Posterior cingulate gyrus (tissue), 11 donors: ENCODE measurements at regions not wholly inside any gene's neighbourhood (a gene's known extent, or its start where the extent isn't known, plus 50 kb on each side); places are given as distances from the start of the nearest gene placed in this dataset.
"Not testable (repeated sequence)": the region's sequence is repeated elsewhere in the genome, so short reads cannot be mapped to it uniquely, and the experiment has no call there.

Experiments
- DNase-seq, 10 donors: peaks; one replicate each; pipeline versions ENCODE4 v3.0.0 to v3.0.0-alpha.2; 2020 to 2021; ENCODE audit warnings: mixed read lengths in 3 of 10
- intact Hi-C: fragments of 100-400 bp; cut with DNase I; formaldehyde crosslinking; loops from one replicate; pipeline ENCODE4 v1.15.1; 2023

DNA sequence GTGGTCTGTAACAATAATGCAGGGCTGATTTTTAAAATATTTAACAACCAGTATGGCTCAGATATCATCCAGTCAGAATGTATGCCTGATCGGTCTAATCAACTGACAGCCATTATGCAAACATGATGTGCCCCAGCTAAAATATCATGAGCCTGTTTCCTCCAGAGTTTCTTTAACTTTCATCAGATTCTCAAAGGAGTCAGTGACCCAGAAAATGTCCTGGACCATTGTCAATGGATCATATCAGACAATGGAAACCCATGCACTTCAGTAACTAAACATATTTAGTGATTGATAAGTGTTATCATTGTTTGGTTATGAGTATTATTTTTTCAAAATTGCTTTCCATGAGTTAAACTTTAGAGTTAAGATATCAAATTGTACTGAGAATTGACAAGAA, 173.5 kb downstream of the LMBRD1 start:
- intact Hi-C loops, result no loop called here
- no peak for DNase-seq

DNA sequence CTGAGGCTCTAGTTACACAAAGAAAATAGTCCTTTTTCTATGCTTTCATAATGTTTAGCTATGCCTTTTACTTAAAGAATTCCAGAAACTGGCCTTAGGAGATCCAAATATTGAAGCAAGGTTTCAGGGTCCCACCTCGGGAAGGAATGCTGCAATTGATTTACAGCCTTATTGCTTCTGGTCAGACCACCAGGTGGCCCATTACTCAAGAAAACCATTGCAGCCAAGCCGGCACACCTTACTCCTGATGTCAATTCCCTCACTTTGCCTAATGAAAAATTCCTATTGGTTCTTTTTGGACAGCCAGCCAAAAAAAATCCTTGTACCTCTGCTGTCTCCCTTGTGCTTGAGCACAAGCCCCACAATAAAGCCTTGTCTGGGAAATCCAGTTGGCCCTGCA, 173.9 kb downstream of the LMBRD1 start:
- intact Hi-C loops, result no loop called here
- no peak for DNase-seq

DNA sequence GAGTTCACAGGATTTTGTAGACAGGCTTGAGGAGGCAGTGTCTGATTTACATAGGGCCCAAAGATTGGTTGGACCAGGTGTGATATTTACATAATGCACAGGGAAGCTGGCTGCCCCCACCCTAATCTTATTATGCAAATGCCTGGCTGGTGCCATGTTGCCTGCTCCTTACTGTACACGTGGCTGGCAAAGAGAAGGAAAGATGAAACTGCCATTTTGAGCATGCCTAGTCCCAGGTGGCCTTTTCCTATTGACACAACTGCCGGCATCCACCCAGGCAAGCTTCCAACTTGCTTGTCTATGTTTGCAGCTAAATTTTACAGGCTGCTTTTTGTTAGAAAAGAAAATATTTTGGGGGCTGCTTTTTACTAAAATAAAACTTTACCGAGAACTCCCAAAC, 174.6 kb downstream of the LMBRD1 start:
- intact Hi-C loops, result no loop called here
- DNase-seq, result no peak

DNA sequence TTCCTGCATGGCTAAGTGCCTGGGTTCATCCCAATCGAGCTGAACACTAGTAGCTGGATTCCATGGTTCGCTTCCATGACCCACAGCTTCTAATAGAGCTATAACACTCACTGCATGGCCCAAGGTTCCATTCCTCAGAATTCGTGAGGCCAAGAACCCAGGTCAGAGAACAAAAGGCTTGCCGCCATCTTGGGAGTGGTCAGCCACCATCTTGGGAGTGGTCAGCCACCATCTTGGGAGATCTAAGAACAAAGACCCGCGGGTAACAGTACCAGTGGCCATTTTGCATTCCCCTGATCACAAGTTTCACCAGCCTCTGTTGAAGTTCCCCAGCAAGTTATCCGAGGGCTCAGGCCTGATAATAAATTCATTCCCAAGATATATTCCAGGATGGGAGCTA, 179.6 kb downstream of the LMBRD1 start:
- intact Hi-C loops, result no loop called here
- DNase-seq, result no peak

DNA sequence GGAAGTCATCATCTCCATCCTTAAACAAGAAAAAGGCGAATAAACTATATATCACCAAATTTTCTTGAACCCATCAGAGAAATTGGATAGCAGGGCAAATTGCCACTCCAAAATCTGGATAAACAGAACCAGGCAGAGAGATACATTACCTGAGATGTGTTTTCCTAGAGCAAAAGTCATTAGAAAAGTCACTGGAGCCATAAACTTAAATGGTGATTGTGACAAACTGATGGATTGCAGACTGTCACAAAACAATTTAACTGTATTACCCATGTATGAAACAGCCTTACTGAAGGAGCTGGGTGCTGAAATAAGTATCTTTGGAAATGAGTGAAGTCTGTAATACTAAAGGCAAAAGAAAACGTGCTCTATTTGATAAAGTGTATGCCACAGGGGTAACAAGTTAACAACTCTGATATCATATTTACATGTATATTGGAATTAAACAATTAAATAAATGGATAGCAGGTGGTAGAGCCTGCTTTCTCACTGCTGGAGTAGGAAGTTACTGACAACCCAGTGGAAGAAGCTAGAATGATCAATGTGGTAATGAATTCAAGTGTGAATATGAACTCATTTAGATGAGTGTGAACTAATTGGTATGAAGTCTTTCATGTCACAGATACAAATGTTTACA, 186.9 kb downstream of the LMBRD1 start:
- intact Hi-C loops, result no loop called here
- no peak for DNase-seq

DNA sequence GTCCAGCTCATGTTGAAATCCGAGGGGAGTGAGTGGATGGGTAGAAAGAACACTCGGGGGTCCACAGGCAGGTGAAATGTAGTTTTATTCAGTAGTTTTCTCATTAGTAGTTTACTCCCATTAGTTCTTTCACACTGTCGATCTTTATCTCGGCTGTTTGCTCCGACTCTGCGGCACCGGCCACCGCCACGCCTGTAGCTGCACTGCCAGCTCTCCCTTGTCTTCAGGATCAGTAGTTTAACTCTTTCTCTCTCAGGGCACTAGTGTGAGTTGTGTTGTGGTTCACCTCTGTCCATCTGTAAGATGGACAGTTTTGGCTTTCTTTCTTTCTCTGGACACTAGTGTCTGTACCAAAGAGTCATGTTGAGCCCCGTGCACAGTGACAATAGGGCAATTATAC, 195.7 kb downstream of the LMBRD1 start:
- intact Hi-C loops, result no loop called here
- no peak for DNase-seq

DNA sequence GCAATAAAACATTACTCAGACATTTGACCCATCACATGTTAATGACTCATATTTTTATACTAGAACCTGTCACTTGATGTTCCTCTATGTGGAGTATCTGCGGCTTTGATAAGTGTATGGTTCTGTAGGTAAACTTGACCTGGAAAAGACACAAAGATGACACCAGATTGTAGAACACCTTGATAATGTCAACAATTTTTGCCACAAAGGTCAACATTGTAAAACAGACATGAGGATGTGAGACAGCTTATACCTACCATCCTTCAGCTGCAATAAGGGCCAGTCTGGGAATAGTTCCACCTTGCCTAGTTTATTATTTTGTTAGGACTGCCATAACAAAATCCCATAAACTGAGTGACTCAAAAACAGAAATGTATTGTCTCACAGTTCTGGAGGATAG, 202.4 kb downstream of the LMBRD1 start:
- DNase-seq, result no peak
- intact Hi-C loops, result no loop called here

DNA sequence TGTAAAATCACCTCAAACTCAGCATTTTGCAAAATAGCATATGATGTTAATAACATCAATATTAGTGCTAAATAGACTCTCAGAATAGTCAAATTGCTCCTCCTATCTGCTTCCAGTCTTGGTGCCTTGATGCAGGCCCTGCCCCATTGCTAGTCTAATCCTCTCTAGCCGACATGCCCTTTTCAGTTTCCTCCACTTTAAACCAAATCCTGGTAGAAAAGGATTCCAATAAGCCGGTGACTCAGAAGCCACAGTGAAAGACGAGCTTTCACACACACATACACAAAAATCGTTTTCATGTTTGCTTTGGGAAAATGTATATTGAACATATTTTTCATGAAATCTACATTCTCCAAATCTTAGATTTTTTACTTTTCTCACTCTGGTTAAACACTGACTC, 203.1 kb downstream of the LMBRD1 start:
- intact Hi-C loops, result no loop called here
- no peak for DNase-seq

DNA sequence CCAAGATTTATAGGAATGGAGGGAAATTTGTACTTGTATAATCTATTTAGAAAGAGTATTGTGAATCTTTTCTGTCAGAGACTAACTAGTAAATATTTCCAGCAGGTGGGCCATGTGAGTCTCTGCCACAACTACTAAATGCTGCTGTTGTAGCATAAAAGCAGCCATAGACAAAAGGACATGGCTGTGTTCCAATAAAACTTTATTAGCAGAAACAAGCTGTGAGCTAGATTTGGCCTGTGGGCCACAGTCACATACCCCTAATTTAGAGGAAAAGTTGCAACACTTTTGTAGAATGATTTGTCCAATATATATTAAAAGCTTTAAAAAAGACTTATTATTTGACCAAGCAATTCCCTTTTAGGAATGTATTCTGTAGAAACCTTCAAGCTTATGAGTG, 207.2 kb downstream of the LMBRD1 start:
- intact Hi-C loops, result loop anchor here (10.0 kb wide), 1 partner anchor 245 kb away; no protein-coding TSS in a partner anchor
- no peak for DNase-seq

DNA sequence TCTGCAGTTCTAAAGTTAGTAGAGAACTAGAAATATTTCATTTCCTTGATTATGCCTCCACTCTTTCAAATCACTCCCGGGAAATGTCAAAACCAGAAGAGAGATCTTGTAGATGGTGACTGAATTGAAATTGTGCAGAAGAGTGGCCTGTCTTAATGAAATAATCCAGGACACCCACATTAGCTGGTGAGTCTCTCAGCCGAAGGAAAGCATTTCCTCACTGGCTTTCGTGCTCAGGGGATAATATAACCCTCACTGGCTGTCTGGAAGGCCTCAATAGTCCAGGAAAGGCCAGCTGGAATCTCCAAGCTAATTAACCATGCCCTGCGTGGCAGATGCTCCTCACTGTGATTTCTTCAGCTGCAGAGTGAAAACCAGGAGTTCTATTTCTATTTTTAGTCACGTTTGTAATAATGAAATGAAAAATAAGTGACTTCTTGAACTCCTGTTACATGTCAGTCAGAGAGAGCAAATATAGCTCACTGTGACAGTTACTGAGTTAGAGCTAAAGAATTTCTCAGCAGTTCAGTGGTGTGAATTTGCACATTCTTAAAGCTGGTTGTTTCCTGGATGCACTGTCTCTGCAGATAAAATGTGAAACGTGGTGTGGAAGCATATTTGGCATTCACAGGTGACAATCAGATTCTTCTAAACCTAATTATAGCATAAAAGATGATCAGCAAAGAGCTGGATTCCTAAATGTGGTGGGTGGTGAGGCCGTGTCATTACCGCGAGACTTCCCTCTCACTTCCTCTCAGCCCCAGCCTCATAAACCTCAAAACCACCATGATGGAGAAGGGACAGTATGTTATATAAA, 211.7 kb downstream of the LMBRD1 start:
- no peak for DNase-seq
- intact Hi-C loops, result loop anchor here (10.0 kb wide), 1 partner anchor 240 kb away; no protein-coding TSS in a partner anchor

DNA sequence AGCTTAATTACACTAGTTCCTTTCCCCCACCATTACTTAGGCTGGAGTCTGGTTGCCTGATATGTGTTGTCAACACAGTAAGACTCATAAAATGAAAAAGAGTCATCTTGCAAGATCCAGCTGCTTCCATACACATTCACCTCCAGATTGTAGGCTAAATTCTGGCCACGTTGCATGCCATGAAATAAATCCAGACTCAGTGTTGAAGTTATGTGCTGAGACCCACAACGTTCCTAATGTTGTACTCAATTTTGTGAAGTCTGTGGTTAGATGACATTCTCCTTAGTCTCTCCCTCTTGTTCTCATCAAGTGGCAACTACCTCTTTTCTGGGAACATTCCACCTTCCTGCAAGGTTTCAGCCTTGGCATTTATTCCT, 212.3 kb downstream of the LMBRD1 start:
- DNase-seq, result no peak
- intact Hi-C loops, result loop anchor here (10.0 kb wide), 1 partner anchor 240 kb away; no protein-coding TSS in a partner anchor

DNA sequence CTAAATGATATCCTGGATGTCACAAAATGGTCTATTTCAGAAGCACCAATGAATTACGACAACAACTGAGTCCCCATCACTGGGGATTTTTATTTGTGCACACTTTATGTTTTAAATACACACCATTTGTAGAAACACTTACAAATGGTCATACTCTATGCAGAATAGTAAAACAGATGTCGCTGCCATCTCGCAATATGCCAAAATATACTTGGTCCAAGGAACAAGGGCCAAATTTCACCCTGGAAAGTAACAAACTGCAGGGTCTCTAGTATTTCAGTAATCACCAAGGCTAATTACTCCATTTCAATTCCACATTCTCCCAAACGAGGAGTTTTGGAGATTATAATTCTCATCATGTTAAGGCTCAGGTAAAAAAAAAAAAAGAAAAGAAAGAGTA, 215.2 kb downstream of the LMBRD1 start:
- DNase-seq, result no peak
- intact Hi-C loops, result loop anchor here (10.0 kb wide), 1 partner anchor 237 kb away; no protein-coding TSS in a partner anchor

DNA sequence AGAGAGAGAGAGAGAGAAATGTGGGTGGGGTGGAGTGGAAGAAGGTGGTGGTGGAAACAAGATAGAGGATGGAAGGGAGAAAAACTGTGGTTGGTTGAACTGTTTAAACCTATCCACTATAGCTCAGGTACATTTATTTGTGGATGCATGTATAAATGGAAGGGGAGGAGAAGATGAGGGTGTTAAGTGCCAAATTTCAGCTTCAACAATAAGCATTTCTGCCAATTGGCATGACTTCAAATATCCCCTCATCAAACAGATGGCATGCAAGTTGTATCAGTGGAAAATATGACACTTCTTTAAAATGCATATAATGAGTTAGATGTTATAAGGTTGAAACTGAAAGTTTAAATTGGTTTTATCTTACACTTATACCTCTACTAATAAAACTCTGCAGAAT, 216.1 kb downstream of the LMBRD1 start:
- no peak for DNase-seq
- intact Hi-C loops, result loop anchor here (10.0 kb wide), 1 partner anchor 236 kb away; no protein-coding TSS in a partner anchor

DNA sequence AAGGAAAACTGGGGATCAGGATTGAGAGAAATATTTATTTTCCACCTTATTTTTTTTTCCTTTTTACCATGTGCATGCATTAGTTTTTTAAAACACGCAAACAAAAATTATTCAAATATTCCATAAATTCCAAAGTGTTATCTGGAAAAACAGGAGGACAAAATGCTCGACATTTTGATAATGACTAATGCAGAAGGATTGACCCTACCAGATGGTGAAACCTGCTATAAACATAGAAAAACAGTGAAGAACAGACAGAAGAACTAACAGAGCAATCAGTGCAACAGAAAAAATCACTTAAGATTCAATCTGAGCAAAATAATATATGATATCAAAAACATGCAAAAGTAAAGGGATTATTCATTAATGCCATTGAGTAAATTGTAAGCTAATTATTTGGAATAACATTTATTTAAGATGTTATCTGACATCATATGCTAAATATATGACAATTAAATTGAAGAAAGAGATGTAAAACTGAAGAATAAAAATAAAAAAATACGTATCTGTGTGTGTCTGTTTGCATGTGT, 218.4 kb downstream of the LMBRD1 start:
- intact Hi-C loops, result no loop called here
- DNase-seq, result no peak

DNA sequence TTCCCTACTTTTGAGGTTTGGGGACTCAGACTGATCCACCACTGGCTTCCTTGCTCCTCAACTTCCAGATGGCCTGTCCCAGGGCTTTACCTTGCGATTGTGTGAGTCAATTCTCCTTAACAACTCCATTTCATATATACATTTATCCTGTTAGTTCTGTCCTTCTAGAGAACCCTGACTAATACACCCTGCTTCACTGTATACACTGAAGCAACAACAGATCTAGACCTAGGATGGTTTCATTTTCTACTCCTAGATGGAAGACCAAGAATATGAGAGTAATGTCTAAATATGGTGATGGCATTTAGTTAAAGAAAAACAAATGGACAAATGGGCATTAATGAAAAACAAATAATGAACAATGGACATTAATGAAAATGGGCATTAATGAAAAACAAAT, 225.6 kb downstream of the LMBRD1 start:
- peak in 1 of 10 donors; percentile 25 for DNase-seq
- intact Hi-C loops, result no loop called here

DNA sequence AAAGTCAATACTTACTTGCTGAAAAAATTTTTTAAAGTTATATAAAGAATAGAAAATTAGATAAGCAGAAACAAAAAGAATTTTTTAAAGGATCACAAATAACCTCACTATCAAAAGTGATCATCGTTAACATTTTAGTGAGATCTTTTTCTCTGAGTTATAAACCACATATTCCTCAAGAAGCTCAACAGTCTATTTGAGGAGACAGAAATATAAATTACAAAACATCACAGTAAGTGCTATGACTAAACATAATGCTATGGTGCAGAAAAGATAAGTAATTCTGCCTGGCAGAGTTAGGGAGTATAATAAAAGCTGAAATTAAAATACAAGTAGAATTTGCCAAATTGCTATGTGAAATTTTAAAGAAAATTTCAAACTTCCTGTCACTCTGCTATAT, 226.7 kb downstream of the LMBRD1 start:
- intact Hi-C loops, result no loop called here
- no peak for DNase-seq

DNA sequence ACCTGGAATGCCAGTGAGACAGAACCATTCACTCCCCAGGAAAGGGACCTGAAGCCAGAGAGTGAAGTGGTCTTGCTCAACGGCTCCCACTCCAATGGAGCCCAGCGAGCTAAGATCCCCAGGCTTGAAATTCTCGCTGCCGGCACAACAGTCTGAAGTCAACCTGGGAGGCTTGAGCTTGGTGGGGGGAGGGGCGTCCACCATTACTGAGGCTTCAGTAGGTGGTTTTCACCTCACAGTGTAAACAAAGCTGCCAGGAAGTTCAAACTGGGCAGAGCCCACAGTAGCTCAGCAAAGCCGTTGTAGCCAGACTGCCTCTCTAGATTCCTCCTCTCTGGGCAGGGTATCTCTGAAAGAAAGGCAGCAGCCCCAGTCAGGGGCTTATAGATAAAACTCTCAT, 236.2 kb downstream of the LMBRD1 start:
- intact Hi-C loops, result not testable (repeated sequence)
- peak in 1 of 10 donors; percentile 56 for DNase-seq

DNA sequence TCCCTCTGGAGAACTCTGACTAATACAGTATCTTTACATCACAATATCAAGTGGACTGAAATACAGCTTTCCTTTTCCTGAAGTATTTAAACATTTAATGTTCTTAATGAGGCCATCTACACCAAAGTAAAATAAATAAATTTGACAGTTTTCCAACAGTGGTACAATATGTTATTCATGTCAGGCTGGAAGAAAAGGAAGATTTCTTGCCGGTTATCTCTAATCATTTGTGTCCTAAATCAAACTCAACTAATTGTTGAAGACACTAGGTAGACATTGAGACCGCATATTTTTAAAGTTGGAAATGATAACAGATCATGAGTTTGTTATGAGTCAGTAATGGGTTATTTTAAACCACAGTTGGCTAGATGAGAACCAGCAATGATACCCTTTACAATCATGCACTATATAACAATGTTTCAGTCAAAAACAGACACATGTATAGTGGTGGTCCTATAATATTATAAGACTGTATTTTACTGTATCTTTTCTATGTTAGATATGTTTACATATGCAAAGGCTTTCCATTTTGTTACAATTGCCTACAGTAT, 241.6 kb downstream of the LMBRD1 start:
- no peak for DNase-seq
- intact Hi-C loops, result no loop called here

DNA sequence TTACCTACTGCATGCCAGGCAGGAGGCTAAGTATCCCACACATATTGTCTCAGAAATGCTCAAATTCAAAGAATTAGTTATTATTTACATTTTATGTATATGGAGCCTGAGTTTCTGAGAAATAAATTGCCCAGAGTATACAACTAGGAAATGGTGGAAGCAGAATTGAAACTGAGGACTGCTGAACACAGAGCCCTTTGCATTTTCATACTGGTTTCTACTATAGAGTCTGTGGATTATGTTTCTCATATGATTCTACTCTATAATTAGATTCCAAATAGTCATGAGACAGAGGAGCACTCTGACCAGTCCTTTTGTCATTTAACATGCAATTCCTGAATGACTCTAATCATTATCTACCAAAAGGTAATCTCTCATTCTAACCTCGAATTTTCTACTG, 254.3 kb downstream of the LMBRD1 start:
- intact Hi-C loops, result no loop called here

DNA sequence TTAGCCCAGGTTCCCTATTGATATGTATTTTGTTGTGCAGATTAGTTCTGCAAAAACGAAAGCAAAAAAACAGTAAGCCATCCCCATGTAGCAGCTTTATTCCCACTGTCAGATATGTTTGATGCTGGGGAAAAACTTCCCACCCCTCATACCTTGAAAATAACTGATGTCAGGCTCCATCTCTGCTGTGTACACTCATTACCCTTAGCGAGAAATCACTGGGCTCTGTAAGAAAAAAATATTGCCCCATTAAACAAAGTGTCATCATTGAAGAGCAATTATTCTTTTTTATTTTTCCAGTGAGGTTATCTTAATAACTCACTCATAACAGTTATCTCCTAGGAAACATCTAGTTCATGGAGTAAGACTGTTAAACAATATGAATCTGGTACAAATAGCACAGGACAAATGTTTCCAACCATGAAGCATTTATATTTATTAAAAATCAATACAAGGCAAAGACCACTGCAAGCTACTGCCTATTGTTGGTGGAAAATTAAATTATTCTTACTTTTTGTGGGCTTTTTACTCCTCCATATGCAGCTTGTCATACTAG, 268.8 kb downstream of the LMBRD1 start:
- DNase-seq, result no peak
- intact Hi-C loops, result no loop called here

More for the DNA sequence above, 254.3 kb downstream of the LMBRD1 start:
- no peak for DNase-seq

DNA sequence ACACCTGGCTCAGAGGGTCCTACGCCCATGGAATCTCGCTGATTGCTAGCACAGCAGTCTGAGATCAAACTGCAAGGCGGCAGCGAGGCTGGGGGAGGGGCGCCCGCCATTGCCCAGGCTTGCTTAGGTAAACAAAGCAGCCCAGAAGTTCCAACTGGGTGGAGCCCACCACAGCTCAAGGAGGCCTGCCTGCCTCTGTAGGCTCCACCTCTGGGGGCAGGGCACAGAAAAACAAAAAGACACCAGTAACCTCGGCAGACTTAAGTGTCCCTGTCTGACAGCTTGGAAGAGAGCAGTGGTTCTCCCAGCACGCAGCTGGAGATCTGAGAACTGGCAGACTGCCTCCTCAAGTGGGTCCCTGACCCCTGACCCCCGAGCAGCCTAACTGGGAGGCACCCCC, 281.3 kb downstream of the LMBRD1 start:
- DNase-seq, intact Hi-C loops: not testable (repeated sequence)
